ENCODE measurements at regions not wholly inside any gene's neighbourhood (a gene's known extent, or its start where the extent isn't known, plus 50 kb on each side); places are given as distances from the start of the nearest gene placed in this dataset.

GRCh38 chr2:234724850-234725249 lies 227.0 kb upstream of the SH3BP4 start:
- TF ChIP-seq CTCF (IDR thresholded peaks at IDR 0.05) (no peak), POLR2AphosphoS5 (IDR thresholded peaks at IDR 0.05) (no peak), POLR2A (IDR thresholded peaks at IDR 0.05; ENCODE audit: low read depth) (no peak), EP300 (IDR thresholded peaks at IDR 0.05) (no peak)

All from esophagus muscularis mucosa (tissue), 4 donors.